CD4-positive, alpha-beta T cell (primary cell): ENCODE measurements at regions not wholly inside any gene's neighbourhood (a gene's known extent, or its start where the extent isn't known, plus 50 kb on each side); places are given as distances from the start of the nearest gene placed in this dataset.

Experiments used
- ATAC-seq: fragments of 200-7000 bp; cut with Tn5 transposase; one replicate; pipeline ENCODE4 v1.10.0; 2022; ENCODE audit warnings: mild to moderate bottlenecking; ENCODE audit not compliant: poor library complexity
- CTCF ChIA-PET: fragments of 350-600 bp; sonication (Branson Sonifier 250); formaldehyde crosslinking; loops from one replicate; lab custom pipeline; 2021; ENCODE audit warnings: antibody characterized with exemption, inconsistent platforms; lab: Charles Lee
- POLR2A ChIA-PET: fragments of 350-600 bp; sonication (Branson Sonifier 250); formaldehyde crosslinking; loops from one replicate; lab custom pipeline; 2021; ENCODE audit warnings: antibody characterized with exemption, inconsistent platforms; lab: Charles Lee
- DNase-seq, 14 experiments: peaks; one replicate each; pipeline ENCODE4 v3.0.0-alpha.2; 2013 to 2020; ENCODE audit warnings: mixed read lengths in 2 of 14
- H3K27ac ChIP-seq, 2 donors: one replicate each; pipeline versions ENCODE4 v1.5.1 to v1.7.0; 2013; ENCODE audit warnings: low read length in 2 of 2, low read depth in 1 of 2, mild to moderate bottlenecking in 1 of 2
- H3K27me3 ChIP-seq, 2 experiments: 1 replicate in 1 of 2; 2 replicates in 1 of 2; pipeline versions ENCODE4 v1.6.1 to v1.7.0; 2013; ENCODE audit warnings: low read length in 2 of 2, control low read depth in 1 of 2, mild to moderate bottlenecking in 1 of 2, moderate library complexity in 1 of 2; ENCODE audit not compliant: insufficient read depth in 2 of 2, control insufficient read depth in 1 of 2
- H3K36me3 ChIP-seq: one replicate; pipeline ENCODE4 v1.6.1; 2013; ENCODE audit warnings: low read length, control low read depth; ENCODE audit not compliant: insufficient read depth
- H3K4me1 ChIP-seq: one replicate; pipeline ENCODE4 v1.6.1; 2013; ENCODE audit warnings: low read length, control low read depth; ENCODE audit not compliant: insufficient read depth
- H3K4me3 ChIP-seq: one replicate; pipeline ENCODE4 v1.5.1; 2013; ENCODE audit warnings: mild to moderate bottlenecking, low read length, moderate library complexity
- H3K9me3 ChIP-seq, 2 experiments: 1 replicate in 1 of 2; 2 replicates in 1 of 2; pipeline versions ENCODE4 v1.6.1 to v1.7.0; 2013; ENCODE audit warnings: low read length in 2 of 2, mild to moderate bottlenecking in 2 of 2, control low read depth in 1 of 2, moderate library complexity in 1 of 2; ENCODE audit not compliant: control insufficient read depth in 1 of 2, insufficient read depth in 1 of 2
- H3K27ac Mint-ChIP-seq: one replicate; pipeline ENCODE4 v1.8.0; 2020; ENCODE audit warnings: mixed read lengths
- H3K27me3 Mint-ChIP-seq: one replicate; pipeline ENCODE4 v1.8.0; 2021; ENCODE audit warnings: mixed read lengths
- H3K36me3 Mint-ChIP-seq: one replicate; pipeline ENCODE4 v1.8.0; 2021; ENCODE audit warnings: low read depth, mixed read lengths
- H3K4me1 Mint-ChIP-seq: one replicate; pipeline ENCODE4 v1.8.0; 2021; ENCODE audit warnings: low read depth, mixed read lengths
- H3K4me3 Mint-ChIP-seq: one replicate; pipeline ENCODE4 v1.8.0; 2020; ENCODE audit warnings: mild to moderate bottlenecking, mixed read lengths
- H3K9me3 Mint-ChIP-seq: one replicate; pipeline ENCODE4 v1.8.0; 2020; ENCODE audit warnings: mixed read lengths
- intact Hi-C, 2 experiments: fragments of 100-400 bp; cut with DNase I in 1 of 2; cut with micrococcal nuclease in 1 of 2; formaldehyde crosslinking; loops; one replicate each; pipeline versions ENCODE4 v1.15.1 to v1.9.0; 2023 to 2025; cut with DNase I, micrococcal nuclease
- TF ChIP-seq, protein P1 (sequence below): fragments of 200-600 bp; IDR thresholded peaks from one replicate; pipeline ENCODE4 v1.8.0; 2022; ENCODE audit warnings: antibody characterized with exemption, mild to moderate bottlenecking

GRCh38 chr3:5675319-5675718 is 487.8 kb downstream of the EDEM1 start:
- TF ChIP-seq, protein P1, sequence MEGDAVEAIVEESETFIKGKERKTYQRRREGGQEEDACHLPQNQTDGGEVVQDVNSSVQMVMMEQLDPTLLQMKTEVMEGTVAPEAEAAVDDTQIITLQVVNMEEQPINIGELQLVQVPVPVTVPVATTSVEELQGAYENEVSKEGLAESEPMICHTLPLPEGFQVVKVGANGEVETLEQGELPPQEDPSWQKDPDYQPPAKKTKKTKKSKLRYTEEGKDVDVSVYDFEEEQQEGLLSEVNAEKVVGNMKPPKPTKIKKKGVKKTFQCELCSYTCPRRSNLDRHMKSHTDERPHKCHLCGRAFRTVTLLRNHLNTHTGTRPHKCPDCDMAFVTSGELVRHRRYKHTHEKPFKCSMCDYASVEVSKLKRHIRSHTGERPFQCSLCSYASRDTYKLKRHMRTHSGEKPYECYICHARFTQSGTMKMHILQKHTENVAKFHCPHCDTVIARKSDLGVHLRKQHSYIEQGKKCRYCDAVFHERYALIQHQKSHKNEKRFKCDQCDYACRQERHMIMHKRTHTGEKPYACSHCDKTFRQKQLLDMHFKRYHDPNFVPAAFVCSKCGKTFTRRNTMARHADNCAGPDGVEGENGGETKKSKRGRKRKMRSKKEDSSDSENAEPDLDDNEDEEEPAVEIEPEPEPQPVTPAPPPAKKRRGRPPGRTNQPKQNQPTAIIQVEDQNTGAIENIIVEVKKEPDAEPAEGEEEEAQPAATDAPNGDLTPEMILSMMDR = no peak
- Histone ChIP-seq H3K27ac (no peak overlapping the region), H3K9me3 (peaks cover 0 to 4% of the 10 kb centered on the region in 2 experiments), H3K36me3 (no peaks in the 10 kb centered on the region), H3K4me3 (no peak overlapping the region), H3K4me1 (no peaks in the 10 kb centered on the region), H3K27me3 (no peaks in the 10 kb centered on the region)
- ChIA-PET CTCF (no interaction called here), POLR2A (no interaction called here)
- H3K4me1 Mint-ChIP-seq = no peaks in the 10 kb centered on the region
- ATAC-seq (no peak), DNase-seq (no peak)
- H3K27me3 Mint-ChIP-seq = no peaks in the 10 kb centered on the region
- H3K36me3 Mint-ChIP-seq = no peaks in the 10 kb centered on the region
- no peak overlapping the region for H3K27ac Mint-ChIP-seq
- peaks cover 13% of the 10 kb centered on the region for H3K9me3 Mint-ChIP-seq
- no peak overlapping the region for H3K4me3 Mint-ChIP-seq
- intact Hi-C loops = no loop called here

DNA sequence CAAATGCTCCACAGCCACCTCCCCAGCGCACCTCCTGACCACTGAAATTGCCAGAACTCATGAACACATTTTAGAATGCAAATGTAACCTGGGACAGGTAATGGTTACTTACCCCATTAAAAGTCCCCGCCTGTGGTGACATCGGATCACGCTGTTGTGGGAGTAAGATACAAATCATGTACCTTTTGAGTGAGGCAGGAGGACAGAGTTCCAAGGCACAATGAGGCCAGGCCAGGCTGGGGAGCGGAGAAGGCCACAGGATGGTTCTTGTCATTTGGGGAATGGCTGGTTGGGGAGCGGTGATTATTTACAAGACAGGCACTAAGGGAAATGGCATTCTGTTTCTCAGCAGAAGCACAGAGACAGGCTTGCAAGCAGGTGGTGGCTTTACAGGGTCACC is 490.0 kb downstream of the EDEM1 start:
- ChIA-PET CTCF (no interaction called here), POLR2A (no interaction called here)
- no peaks in the 10 kb centered on the region for H3K4me1 ChIP-seq
- no peak for ATAC-seq
- TF ChIP-seq, protein P1 = no peak
- H3K4me3 Mint-ChIP-seq = no peak overlapping the region
- H3K27me3 ChIP-seq = no peaks in the 10 kb centered on the region
- intact Hi-C loops = no loop called here
- H3K9me3 ChIP-seq = peaks cover 4 to 5% of the 10 kb centered on the region in 2 experiments
- no peaks in the 10 kb centered on the region for H3K36me3 ChIP-seq
- no peak overlapping the region for H3K27ac ChIP-seq
- H3K4me1 Mint-ChIP-seq = no peaks in the 10 kb centered on the region
- no peaks in the 10 kb centered on the region for H3K36me3 Mint-ChIP-seq
- H3K9me3 Mint-ChIP-seq = peaks cover 17% of the 10 kb centered on the region
- no peak for DNase-seq
- H3K4me3 ChIP-seq = no peak overlapping the region
- H3K27ac Mint-ChIP-seq = no peak overlapping the region
- H3K27me3 Mint-ChIP-seq = no peaks in the 10 kb centered on the region

- ATAC-seq (no peak), DNase-seq (no peak)
- TF ChIP-seq, protein P1 = no peak
- Mint-ChIP-seq H3K9me3 (peaks cover 17% of the 10 kb centered on the region), H3K27ac (no peak overlapping the region), H3K27me3 (no peaks in the 10 kb centered on the region), H3K4me3 (no peak overlapping the region), H3K36me3 (no peaks in the 10 kb centered on the region), H3K4me1 (no peaks in the 10 kb centered on the region)
- no peaks in the 10 kb centered on the region for H3K36me3 ChIP-seq
- H3K4me1 ChIP-seq = no peaks in the 10 kb centered on the region
- peaks cover 4 to 5% of the 10 kb centered on the region in 2 experiments for H3K9me3 ChIP-seq
- H3K4me3 ChIP-seq = no peak overlapping the region
- CTCF ChIA-PET = no interaction called here
- intact Hi-C loops = no loop called here
- H3K27ac ChIP-seq = no peak overlapping the region
- no peaks in the 10 kb centered on the region for H3K27me3 ChIP-seq
- POLR2A ChIA-PET = no interaction called here
Measured at GRCh38 chr3:5678248-5678647, 490.7 kb downstream of the EDEM1 start.
